Panc1 (cell line): ENCODE measurements at regions not wholly inside any gene's neighbourhood (a gene's known extent, or its start where the extent isn't known, plus 50 kb on each side); places are given as distances from the start of the nearest gene placed in this dataset.
"Not testable (repeated sequence)": the region's sequence is repeated elsewhere in the genome, so short reads cannot be mapped to it uniquely, and the experiment has no call there.

Source experiments
- ATAC-seq: fragments of 200-7000 bp; cut with Tn5 transposase; 2 replicates; pipeline ENCODE4 v1.9.1; 2020; ENCODE audit warnings: mild to moderate bottlenecking, moderate library complexity
- BruUV-seq: library from RNA; stranded (reverse); fragments of 400-500 nt; replicated peaks from 2 replicates; lab custom pipeline; 2021; lab: Mats Ljungman, UMichigan
- CTCF ChIA-PET: fragments of 300-600 bp; sonication (Branson Sonifier 250); formaldehyde crosslinking; loops from one replicate; lab custom pipeline; 2022; ENCODE audit warnings: antibody characterized with exemption; lab: Charles Lee
- POLR2A ChIA-PET: fragments of 300-600 bp; sonication (Branson Sonifier 250); formaldehyde crosslinking; loops from one replicate; lab custom pipeline; 2022; ENCODE audit warnings: antibody characterized with exemption; lab: Charles Lee
- DNase-seq: peaks from one replicate; pipeline ENCODE4 v3.0.0-alpha.2; 2010; ENCODE audit warnings: low read depth, low spot score
- H3K27ac ChIP-seq: 2 replicates; pipeline ENCODE4 v1.5.1; 2011; ENCODE audit warnings: mild to moderate bottlenecking, low read length, inconsistent platforms
- H3K27me3 ChIP-seq: fragments of 200-500 bp; sonication (Bioruptor generic); 2 replicates; pipeline ENCODE4 v1.6.0; 2014; ENCODE audit warnings: low read length, inconsistent platforms; ENCODE audit not compliant: control insufficient read depth, insufficient read depth
- H3K36me3 ChIP-seq: fragments of 200-500 bp; sonication (Bioruptor generic); 2 replicates; pipeline ENCODE4 v1.5.1; 2014; ENCODE audit warnings: inconsistent platforms, mild to moderate bottlenecking, low read length, moderate library complexity; ENCODE audit not compliant: control insufficient read depth, insufficient read depth
- H3K4me1 ChIP-seq: 2 replicates; pipeline ENCODE4 v1.5.1; 2011; ENCODE audit warnings: inconsistent platforms, mild to moderate bottlenecking, low read length, moderate library complexity; ENCODE audit not compliant: control insufficient read depth, insufficient read depth
- H3K4me3 ChIP-seq, 2 experiments: 2 replicates each; pipeline ENCODE4 v1.5.1; 2011 to 2012; ENCODE audit warnings: low read depth in 2 of 2, low read length in 2 of 2, mild to moderate bottlenecking in 2 of 2, inconsistent platforms in 1 of 2, moderate library complexity in 1 of 2
- H3K9me3 ChIP-seq: fragments of 200-500 bp; sonication (Bioruptor generic); 2 replicates; pipeline ENCODE4 v1.5.1; 2014; ENCODE audit warnings: low read depth, mild to moderate bottlenecking, inconsistent platforms, low read length, moderate library complexity; ENCODE audit not compliant: control insufficient read depth, insufficient read depth
- CTCF ChIP-seq: fragments of 450-650 bp; IDR thresholded peaks from 2 replicates; pipeline ENCODE4 v1.5.1; 2017; ENCODE audit warnings: mild to moderate bottlenecking
- POLR2AphosphoS5 ChIP-seq: IDR thresholded peaks from 2 replicates; pipeline ENCODE4 v1.6.1; 2012; ENCODE audit warnings: mild to moderate bottlenecking, low read depth, low read length, moderate library complexity
- REST ChIP-seq, 2 experiments: IDR thresholded peaks; 2 replicates each; pipeline ENCODE4 v1.6.1; 2011 to 2012; ENCODE audit warnings: low read depth in 2 of 2, control low read depth in 1 of 2, low read length in 1 of 2, mild to moderate bottlenecking in 1 of 2, moderate library complexity in 1 of 2; ENCODE audit not compliant: insufficient read depth in 1 of 2
- SIN3A ChIP-seq: IDR thresholded peaks from 2 replicates; pipeline ENCODE4 v1.6.1; 2012; ENCODE audit warnings: low read depth, mild to moderate bottlenecking, low read length, moderate library complexity, borderline replicate concordance; ENCODE audit not compliant: insufficient read depth
- TCF7L2 ChIP-seq: IDR thresholded peaks from 2 replicates; pipeline ENCODE4 v1.6.1; 2011; ENCODE audit warnings: mild to moderate bottlenecking, low read depth, low read length, inconsistent platforms
- in situ Hi-C: cut with HindIII; loops from 2 replicates; pipeline ENCODE4 v1.10.0; 2016; ENCODE audit warnings: low sequenced_read_pairs, low pct_unique_long_range_greater_than_20kb
- intact Hi-C: fragments of 100-400 bp; cut with micrococcal nuclease; formaldehyde crosslinking; loops from one replicate; pipeline ENCODE4 v1.10.0; 2022; ENCODE audit not compliant: unreplicated experiment

- ATAC-seq: no peak
- intact Hi-C loops (no loop called here), in situ Hi-C loops (no loop called here)
- H3K4me1 ChIP-seq: no peaks in the 10 kb centered on the region
- no peaks in the 10 kb centered on the region for H3K27me3 ChIP-seq
- no peak for DNase-seq
- no TSS peak for BruUV-seq
- TF ChIP-seq CTCF (no peak), REST (IDR thresholded peaks at IDR 0.05; ENCODE audit: insufficient read depth in 1 of 2, low read depth in 2 of 2, low read length in 1 of 2) (no peak), SIN3A (no peak), TCF7L2 (no peak), POLR2AphosphoS5 (no peak)
- H3K27ac ChIP-seq: no peak overlapping the region
- H3K36me3 ChIP-seq: no peaks in the 10 kb centered on the region
- H3K9me3 ChIP-seq: no peaks in the 10 kb centered on the region
- ChIA-PET CTCF (no interaction called here), POLR2A (no interaction called here)
- H3K4me3 ChIP-seq: no peak overlapping the region
Measured at GRCh38 chr5:114719268-114719667, 357.4 kb downstream of the KCNN2 start.

- ATAC-seq: no peak
- H3K27ac ChIP-seq: no peak overlapping the region
- no peak for DNase-seq
- H3K4me1 ChIP-seq: no peaks in the 10 kb centered on the region
- POLR2A ChIA-PET: no interaction called here
- H3K4me3 ChIP-seq: no peak overlapping the region
- no peaks in the 10 kb centered on the region for H3K36me3 ChIP-seq
- no TSS peak for BruUV-seq
- no peaks in the 10 kb centered on the region for H3K9me3 ChIP-seq
- CTCF ChIA-PET: no interaction called here
- no peaks in the 10 kb centered on the region for H3K27me3 ChIP-seq
- intact Hi-C loops (no loop called here), in situ Hi-C loops (no loop called here)
- no peak for TF ChIP-seq CTCF
- no peak for TF ChIP-seq POLR2AphosphoS5
Measured at GRCh38 chr5:114716955-114717354, 355.1 kb downstream of the KCNN2 start.

DNA sequence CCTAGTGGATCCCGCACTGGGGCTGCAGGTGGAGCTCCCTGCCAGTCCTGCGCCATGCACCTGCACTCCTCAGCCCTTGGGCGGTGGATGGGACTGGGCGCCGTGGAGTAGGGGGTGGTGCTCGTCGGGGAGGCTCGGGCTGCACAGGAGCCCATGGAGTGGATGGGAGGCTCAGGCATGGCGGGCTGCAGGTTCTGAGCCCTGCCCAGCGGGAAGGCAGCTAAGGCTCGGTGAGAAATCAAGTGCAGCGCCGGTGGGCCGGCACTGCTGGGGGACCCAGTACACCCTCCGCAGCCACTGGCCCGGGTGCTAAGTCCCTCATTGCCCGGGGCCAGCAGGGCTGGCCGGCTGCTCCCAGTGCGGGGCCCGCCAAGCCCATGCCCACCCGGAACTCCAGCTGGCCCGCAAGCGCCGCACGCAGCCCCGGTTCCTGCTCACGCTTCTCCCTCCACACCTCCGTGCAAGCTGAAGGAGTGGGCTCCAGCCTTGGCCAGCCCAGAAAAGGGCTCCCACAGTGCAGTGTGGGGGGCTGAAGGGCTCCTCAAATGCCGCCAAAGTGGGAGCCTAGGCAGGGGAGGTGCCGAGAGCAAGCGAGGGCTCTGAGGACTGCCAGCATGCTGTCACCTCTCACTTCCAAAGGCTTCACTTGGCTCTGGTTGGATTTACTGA lies 342.5 kb downstream of the KCNN2 start:
- intact Hi-C loops, H3K36me3 ChIP-seq, POLR2A ChIA-PET, CTCF ChIA-PET, H3K4me3 ChIP-seq, H3K27me3 ChIP-seq, H3K27ac ChIP-seq, BruUV-seq, H3K4me1 ChIP-seq, ATAC-seq, H3K9me3 ChIP-seq, DNase-seq, in situ Hi-C loops: not testable (repeated sequence)
